ENCODE measurements at regions not wholly inside any gene's neighbourhood (a gene's known extent, or its start where the extent isn't known, plus 50 kb on each side); places are given as distances from the start of the nearest gene placed in this dataset.

DNA sequence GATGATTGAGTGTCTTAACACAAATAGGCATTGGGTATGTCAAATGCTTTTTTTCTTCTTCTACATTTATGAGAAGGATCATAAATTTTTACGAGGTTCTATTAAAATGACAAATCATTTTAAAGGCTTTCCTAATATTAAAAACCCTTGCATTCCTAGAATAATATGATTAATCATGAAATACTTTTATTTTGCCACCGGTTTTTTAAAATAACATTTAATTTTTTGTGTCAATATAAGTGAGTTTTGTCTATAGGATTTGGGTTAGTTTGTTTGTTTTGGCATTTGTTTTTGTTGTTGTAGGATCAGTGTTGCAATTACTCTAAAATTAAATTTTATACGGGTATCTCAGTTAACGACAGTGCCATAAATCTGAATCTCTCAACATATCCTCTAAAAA, 169.7 kb upstream of the STK26 start:
- TF ChIP-seq EZH2 (IDR thresholded peaks at IDR 0.05; ENCODE audit: borderline replicate concordance, low read depth, low read length, poor library complexity, severe bottlenecking), result no peak
- TF ChIP-seq, protein P1, sequence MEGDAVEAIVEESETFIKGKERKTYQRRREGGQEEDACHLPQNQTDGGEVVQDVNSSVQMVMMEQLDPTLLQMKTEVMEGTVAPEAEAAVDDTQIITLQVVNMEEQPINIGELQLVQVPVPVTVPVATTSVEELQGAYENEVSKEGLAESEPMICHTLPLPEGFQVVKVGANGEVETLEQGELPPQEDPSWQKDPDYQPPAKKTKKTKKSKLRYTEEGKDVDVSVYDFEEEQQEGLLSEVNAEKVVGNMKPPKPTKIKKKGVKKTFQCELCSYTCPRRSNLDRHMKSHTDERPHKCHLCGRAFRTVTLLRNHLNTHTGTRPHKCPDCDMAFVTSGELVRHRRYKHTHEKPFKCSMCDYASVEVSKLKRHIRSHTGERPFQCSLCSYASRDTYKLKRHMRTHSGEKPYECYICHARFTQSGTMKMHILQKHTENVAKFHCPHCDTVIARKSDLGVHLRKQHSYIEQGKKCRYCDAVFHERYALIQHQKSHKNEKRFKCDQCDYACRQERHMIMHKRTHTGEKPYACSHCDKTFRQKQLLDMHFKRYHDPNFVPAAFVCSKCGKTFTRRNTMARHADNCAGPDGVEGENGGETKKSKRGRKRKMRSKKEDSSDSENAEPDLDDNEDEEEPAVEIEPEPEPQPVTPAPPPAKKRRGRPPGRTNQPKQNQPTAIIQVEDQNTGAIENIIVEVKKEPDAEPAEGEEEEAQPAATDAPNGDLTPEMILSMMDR (conservative IDR thresholded peaks at IDR 0.05; ENCODE audit: low read depth, low read length), result no peak

DNA sequence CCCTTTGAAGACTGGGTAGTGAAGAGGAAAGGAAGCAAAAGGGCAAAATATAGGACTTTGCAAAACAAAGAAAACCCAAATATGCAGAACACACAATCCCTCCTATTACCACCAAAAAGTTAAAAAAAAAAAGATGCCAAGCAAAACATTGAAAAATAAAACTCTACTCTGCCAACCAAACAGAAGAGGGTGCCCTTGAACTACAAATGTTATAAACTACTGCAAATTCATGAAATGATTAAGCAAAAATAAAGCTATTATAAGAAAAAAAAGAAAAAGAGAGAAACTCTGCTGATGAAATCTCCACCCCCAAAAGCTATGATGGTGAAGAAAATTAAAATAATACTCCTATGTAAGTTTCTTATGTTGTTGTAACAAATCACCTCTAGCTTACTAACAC, 168.5 kb upstream of the STK26 start:
- TF ChIP-seq, protein P1 (conservative IDR thresholded peaks at IDR 0.05; ENCODE audit: low read depth, low read length), result peak; percentile 45; the same call in 1 of the 2 replicates
- TF ChIP-seq EZH2 (IDR thresholded peaks at IDR 0.05; ENCODE audit: borderline replicate concordance, low read depth, low read length, poor library complexity, severe bottlenecking), result no peak
- H3K36me3 ChIP-seq (ENCODE audit: insufficient read depth, low read length, poor library complexity, severe bottlenecking), result no peaks in the 10 kb centered on the region
- DNase-seq (ENCODE audit: low spot score), result peak; percentile 27
- H3K9me3 ChIP-seq (ENCODE audit: low read depth, low read length, poor library complexity, severe bottlenecking), result no peaks in the 10 kb centered on the region
- H3K27ac ChIP-seq (ENCODE audit: low read depth, low read length, poor library complexity, severe bottlenecking), result no peak overlapping the region
- peaks cover 25% of the 10 kb centered on the region for H3K27me3 ChIP-seq (replicated peaks; ENCODE audit: insufficient read depth, low read depth, low read length, poor library complexity)
- ChIA-PET CTCF (interaction anchor here (0.6 to 1.0 kb wide), 4 partner anchors 13 to 846 kb away, joined by 3 to 4 read pairs (median 4); no protein-coding TSS in a partner anchor), POLR2A (ENCODE audit: low non-redundant PET) (no interaction called here)
- intact Hi-C loops (cut with micrococcal nuclease; ENCODE audit: unreplicated experiment), result no loop called here
- H3K4me3 ChIP-seq (ENCODE audit: low read depth, low read length, poor library complexity, severe bottlenecking), result no peak overlapping the region
- no peaks in the 10 kb centered on the region for H3K4me1 ChIP-seq (ENCODE audit: insufficient read depth, low read length, poor library complexity, severe bottlenecking)
- BruUV-seq (replicated peaks), result no TSS peak

More for the DNA sequence above, 169.7 kb upstream of the STK26 start:
- no peak for DNase-seq (ENCODE audit: low spot score)
- Histone ChIP-seq H3K9me3 (ENCODE audit: low read depth, low read length, poor library complexity, severe bottlenecking) (no peaks in the 10 kb centered on the region), H3K4me1 (ENCODE audit: insufficient read depth, low read length, poor library complexity, severe bottlenecking) (no peaks in the 10 kb centered on the region), H3K36me3 (ENCODE audit: insufficient read depth, low read length, poor library complexity, severe bottlenecking) (no peaks in the 10 kb centered on the region), H3K27me3 (replicated peaks; ENCODE audit: insufficient read depth, low read depth, low read length, poor library complexity) (peaks cover 25% of the 10 kb centered on the region), H3K4me3 (ENCODE audit: low read depth, low read length, poor library complexity, severe bottlenecking) (no peak overlapping the region), H3K27ac (ENCODE audit: low read depth, low read length, poor library complexity, severe bottlenecking) (no peak overlapping the region)
- intact Hi-C loops (cut with micrococcal nuclease; ENCODE audit: unreplicated experiment), result no loop called here
- POLR2A ChIA-PET (ENCODE audit: low non-redundant PET), result no interaction called here
- CTCF ChIA-PET, result no interaction called here
- no TSS peak for BruUV-seq (replicated peaks)

DNA sequence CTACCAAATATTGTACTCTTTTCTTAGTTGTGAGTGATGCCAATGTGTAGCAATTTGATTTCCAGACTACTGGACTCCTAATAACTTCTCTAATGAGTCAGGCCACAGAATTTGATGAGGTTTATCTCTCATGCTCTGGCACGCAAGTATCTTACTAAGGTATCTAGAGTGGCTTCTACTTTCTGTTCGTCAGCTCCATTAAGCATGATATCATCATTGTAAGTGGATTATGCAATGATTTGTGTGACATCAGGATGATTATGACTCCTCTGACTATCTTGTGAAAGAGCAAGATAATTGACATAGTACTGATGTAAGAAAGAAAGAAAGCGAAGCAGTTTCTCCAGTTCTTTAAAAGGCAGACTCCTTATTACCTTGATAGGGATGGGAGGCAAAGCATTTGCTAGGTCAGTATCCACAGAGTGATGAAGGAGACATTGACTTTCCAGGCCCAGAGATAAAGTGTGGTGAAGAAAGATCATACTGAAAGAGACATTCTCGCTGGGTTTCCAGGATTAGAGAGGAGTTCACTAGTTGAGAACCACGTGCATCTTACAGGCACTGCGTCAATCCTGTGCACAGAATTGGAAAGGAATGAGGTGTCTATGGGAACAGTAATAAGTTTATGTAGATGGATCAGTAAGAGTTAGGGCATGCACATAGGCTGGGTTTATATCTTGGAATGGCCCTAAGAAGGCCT, 161.9 kb upstream of the STK26 start:
- ChIA-PET POLR2A (ENCODE audit: low non-redundant PET) (no interaction called here), CTCF (no interaction called here)
- Histone ChIP-seq H3K27me3 (replicated peaks; ENCODE audit: insufficient read depth, low read depth, low read length, poor library complexity) (peaks cover 42% of the 10 kb centered on the region), H3K27ac (ENCODE audit: low read depth, low read length, poor library complexity, severe bottlenecking) (no peak overlapping the region), H3K4me1 (ENCODE audit: insufficient read depth, low read length, poor library complexity, severe bottlenecking) (no peaks in the 10 kb centered on the region), H3K4me3 (ENCODE audit: low read depth, low read length, poor library complexity, severe bottlenecking) (no peak overlapping the region), H3K9me3 (ENCODE audit: low read depth, low read length, poor library complexity, severe bottlenecking) (no peaks in the 10 kb centered on the region), H3K36me3 (ENCODE audit: insufficient read depth, low read length, poor library complexity, severe bottlenecking) (no peaks in the 10 kb centered on the region)
- no TSS peak for BruUV-seq (replicated peaks)
- no peak for TF ChIP-seq EZH2 (IDR thresholded peaks at IDR 0.05; ENCODE audit: borderline replicate concordance, low read depth, low read length, poor library complexity, severe bottlenecking)
- TF ChIP-seq, protein P1 (conservative IDR thresholded peaks at IDR 0.05; ENCODE audit: low read depth, low read length), result no peak
- DNase-seq (ENCODE audit: low spot score), result no peak
- intact Hi-C loops (cut with micrococcal nuclease; ENCODE audit: unreplicated experiment), result no loop called here
